ENCODE measurements at regions not wholly inside any gene's neighbourhood (a gene's known extent, or its start where the extent isn't known, plus 50 kb on each side); places are given as distances from the start of the nearest gene placed in this dataset.

DNA sequence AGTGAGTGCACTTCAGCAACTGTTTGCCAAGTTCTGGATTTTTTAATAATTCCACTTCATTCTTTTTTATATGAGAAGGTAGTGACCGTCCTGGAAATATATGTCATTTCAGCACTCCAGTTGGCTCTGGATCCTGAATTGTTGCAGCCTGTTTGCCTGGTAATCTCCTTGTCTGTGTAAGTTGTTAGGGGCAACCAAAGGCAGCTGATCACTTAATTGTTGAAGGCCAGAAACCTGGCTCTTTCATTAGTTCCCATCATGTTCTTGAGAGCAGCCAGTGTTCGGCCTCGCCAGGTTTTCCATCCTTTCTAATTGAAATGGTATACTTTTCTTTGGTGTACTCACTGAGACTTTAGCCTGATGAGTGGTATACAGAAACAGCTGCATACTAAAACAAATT lies 168.6 kb downstream of the SOX2 start:
- Mint-ChIP-seq H3K27me3 (no peaks in the 10 kb centered on the region), H3K4me1 (no peaks in the 10 kb centered on the region), H3K27ac (no peak overlapping the region), H3K9me3 (ENCODE audit: low read depth) (no peaks in the 10 kb centered on the region), H3K36me3 (no peaks in the 10 kb centered on the region), H3K4me3 (no peak overlapping the region)
- ATAC-seq = no peak
- CTCF ChIA-PET = no interaction called here
- DNase-seq = no peak

DNA sequence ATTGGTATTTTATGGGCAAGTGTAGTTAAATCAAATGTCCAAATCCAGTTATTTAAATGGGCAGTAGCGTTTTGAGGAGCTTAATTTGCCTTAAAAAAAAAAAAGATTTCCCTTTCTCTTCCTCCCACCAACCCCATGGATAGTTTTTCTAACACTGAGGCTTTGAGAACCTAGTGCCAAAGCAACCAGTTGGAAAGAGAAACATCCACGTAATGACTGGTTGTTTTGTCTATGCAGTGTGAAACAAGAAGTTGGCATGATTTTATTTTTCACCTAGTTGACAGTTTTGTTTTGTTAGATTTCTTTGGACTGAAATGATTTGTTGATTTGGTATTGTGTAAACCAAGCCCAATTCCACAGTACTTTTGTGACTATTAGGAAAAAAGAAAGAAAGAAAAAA lies 170.0 kb downstream of the SOX2 start:
- DNase-seq (no peak), ATAC-seq (no peak)
- Mint-ChIP-seq H3K9me3 (ENCODE audit: low read depth) (no peaks in the 10 kb centered on the region), H3K36me3 (no peaks in the 10 kb centered on the region), H3K4me1 (no peaks in the 10 kb centered on the region), H3K27me3 (no peaks in the 10 kb centered on the region), H3K27ac (no peak overlapping the region), H3K4me3 (no peak overlapping the region)
- CTCF ChIA-PET = no interaction called here

DNA sequence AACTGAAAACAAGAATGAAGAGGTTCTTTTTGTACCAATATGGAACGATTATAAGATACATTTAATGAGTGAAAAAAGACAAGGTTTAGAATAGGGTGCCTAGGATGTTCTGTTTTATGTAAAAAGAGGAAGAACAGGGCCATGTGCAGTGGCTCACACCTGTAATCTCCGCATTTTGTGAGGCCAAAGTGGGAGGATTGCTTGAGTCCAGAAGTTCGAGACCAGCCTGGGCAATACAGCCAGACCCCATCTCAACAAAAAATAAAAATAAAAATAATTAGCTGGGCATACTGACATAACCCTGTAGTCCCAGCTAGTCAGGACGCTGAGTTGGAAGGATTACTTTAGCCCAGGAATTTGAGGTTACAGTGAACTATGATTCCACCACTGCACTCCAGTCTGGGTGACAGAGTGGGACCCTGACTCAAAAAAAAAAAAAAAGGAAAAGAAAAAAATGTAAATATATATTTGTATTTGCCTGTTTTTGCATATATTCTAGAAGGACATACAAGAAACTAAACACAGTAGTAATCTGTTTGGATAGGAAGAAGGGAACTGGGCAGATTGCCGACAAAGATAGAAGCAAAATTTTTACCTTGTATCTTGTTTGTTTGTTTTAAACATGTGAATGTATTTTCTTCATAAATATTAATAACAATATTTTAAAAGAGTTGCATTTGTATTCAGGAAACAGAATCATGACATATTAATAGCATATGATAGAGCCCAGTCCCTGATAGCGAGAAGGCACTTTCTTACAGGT lies 174.3 kb downstream of the SOX2 start:
- CTCF ChIA-PET = no interaction called here
- H3K9me3 Mint-ChIP-seq (ENCODE audit: low read depth) = no peaks in the 10 kb centered on the region
- H3K36me3 Mint-ChIP-seq = no peaks in the 10 kb centered on the region
- no peak overlapping the region for H3K27ac Mint-ChIP-seq
- H3K27me3 Mint-ChIP-seq = no peaks in the 10 kb centered on the region
- no peak for DNase-seq
- H3K4me3 Mint-ChIP-seq = no peak overlapping the region
- no peaks in the 10 kb centered on the region for H3K4me1 Mint-ChIP-seq
- no peak for ATAC-seq

DNA sequence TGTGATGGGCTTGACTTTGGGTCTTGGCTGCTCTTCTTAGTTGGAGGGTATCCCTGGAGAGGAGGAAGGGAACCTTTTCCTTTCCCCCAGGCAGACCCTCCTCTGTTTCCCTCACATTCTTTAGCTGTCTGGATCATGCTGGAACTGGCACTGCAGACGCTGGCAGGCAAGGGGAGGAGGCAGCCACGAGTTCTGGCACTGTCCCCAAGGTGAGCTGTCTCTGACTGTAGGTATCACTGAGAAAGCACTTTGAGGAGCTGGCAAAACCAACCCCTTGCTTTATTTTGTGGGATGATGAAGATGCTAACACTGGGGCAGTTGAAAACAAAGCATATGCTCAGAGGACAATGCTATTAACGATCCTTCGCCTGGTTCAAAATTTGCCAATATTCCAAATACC lies 175.0 kb downstream of the SOX2 start:
- CTCF ChIA-PET = no interaction called here
- Mint-ChIP-seq H3K9me3 (ENCODE audit: low read depth) (no peaks in the 10 kb centered on the region), H3K27ac (no peak overlapping the region), H3K4me1 (no peaks in the 10 kb centered on the region), H3K4me3 (no peak overlapping the region), H3K27me3 (no peaks in the 10 kb centered on the region), H3K36me3 (no peaks in the 10 kb centered on the region)
- DNase-seq (no peak), ATAC-seq (no peak)

DNA sequence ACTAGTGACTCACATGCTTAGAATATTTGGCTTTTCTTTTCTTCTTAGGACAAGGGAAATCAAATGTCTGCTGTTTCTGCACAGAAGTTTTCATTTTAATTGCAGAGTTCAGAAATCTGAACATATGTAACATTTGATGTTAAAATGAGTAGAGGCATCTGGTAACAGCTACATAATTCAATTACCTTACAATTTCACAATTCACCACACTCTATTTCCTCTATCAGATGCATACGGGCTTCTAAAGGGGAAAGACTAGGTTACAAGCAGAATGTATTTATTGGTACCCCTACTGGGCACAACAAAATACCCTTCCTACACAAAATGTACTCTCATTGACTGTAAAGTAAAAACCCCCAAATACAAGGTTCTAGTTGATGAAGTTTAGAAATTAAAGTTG lies 176.0 kb downstream of the SOX2 start:
- Mint-ChIP-seq H3K4me3 (no peak overlapping the region), H3K27ac (no peak overlapping the region), H3K9me3 (ENCODE audit: low read depth) (no peaks in the 10 kb centered on the region), H3K4me1 (no peaks in the 10 kb centered on the region), H3K27me3 (no peaks in the 10 kb centered on the region), H3K36me3 (no peaks in the 10 kb centered on the region)
- DNase-seq = no peak
- ATAC-seq = no peak
- CTCF ChIA-PET = no interaction called here

DNA sequence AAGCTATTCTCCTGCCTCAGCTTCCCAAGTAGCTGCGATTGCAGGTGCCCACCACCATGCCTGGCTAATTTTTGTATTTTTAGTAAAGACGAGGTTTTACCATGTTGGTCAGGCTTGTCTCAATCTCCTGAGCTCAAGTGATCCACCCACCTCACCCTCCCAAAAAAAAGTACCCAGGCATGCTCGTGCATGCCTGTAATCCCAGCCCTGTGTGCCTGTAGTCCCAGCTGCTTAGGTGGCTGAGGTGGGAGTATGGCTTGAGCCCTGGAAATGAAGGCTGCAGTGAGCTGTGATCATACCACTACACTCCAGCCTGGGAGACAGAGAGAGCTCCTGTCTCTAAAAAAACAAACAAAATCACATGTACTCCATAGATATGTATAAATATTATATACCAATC lies 176.5 kb downstream of the SOX2 start:
- no peak for ATAC-seq

DNA sequence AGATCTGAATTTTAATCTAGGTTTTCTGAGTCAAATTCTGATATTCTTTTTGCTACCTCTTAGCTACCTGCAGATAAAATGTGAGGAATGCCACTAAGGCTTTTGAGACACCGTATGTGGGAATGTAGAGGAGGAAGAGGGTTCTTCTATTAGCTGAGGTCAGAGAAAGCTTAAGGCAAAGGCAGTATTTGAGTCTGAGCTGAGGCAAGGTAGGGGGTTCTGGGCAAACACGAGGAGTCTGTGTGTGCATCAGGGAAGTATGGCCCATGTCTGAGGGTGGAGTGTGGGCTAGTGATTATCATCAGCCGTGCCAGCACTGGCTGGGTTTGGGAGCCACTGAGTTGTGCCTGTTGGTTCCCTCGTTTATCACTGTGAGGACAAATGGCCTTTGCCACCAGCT lies 181.1 kb downstream of the SOX2 start:
- ATAC-seq = no peak
- CTCF ChIA-PET = no interaction called here
- no peak for DNase-seq
- H3K27me3 Mint-ChIP-seq = no peaks in the 10 kb centered on the region
- no peak overlapping the region for H3K27ac Mint-ChIP-seq
- H3K4me1 Mint-ChIP-seq = no peaks in the 10 kb centered on the region
- no peaks in the 10 kb centered on the region for H3K9me3 Mint-ChIP-seq (ENCODE audit: low read depth)
- H3K4me3 Mint-ChIP-seq = no peak overlapping the region
- no peaks in the 10 kb centered on the region for H3K36me3 Mint-ChIP-seq

More for the DNA sequence above, 176.5 kb downstream of the SOX2 start:
- Mint-ChIP-seq H3K4me3 (no peak overlapping the region), H3K27ac (no peak overlapping the region), H3K27me3 (no peaks in the 10 kb centered on the region), H3K36me3 (no peaks in the 10 kb centered on the region), H3K9me3 (ENCODE audit: low read depth) (no peaks in the 10 kb centered on the region), H3K4me1 (no peaks in the 10 kb centered on the region)
- DNase-seq = no peak
- CTCF ChIA-PET = no interaction called here

DNA sequence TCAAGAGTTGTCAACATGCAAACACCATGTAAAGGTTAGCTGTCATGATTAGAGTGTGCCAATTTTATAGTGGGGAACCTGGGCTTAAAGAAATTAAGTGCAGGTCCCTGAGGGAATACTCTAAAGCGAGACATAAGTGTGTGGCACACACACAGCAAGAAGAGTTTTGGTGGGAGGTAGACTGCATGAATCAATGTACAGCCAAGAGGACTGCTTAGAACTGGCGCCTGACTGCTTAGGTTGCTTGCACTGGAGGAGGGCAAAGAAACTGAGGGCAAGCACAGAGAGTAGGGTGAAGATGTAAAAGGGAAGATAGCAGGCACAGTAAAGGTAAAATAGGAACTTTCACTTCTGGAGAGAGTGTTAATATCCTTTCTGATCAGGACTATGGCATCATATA lies 184.9 kb downstream of the SOX2 start:
- no peaks in the 10 kb centered on the region for H3K9me3 Mint-ChIP-seq (ENCODE audit: low read depth)
- H3K27me3 Mint-ChIP-seq = no peaks in the 10 kb centered on the region
- H3K27ac Mint-ChIP-seq = no peak overlapping the region
- H3K36me3 Mint-ChIP-seq = no peaks in the 10 kb centered on the region
- H3K4me1 Mint-ChIP-seq = no peaks in the 10 kb centered on the region
- ATAC-seq (no peak), DNase-seq (no peak)
- no peak overlapping the region for H3K4me3 Mint-ChIP-seq
- CTCF ChIA-PET = no interaction called here

DNA sequence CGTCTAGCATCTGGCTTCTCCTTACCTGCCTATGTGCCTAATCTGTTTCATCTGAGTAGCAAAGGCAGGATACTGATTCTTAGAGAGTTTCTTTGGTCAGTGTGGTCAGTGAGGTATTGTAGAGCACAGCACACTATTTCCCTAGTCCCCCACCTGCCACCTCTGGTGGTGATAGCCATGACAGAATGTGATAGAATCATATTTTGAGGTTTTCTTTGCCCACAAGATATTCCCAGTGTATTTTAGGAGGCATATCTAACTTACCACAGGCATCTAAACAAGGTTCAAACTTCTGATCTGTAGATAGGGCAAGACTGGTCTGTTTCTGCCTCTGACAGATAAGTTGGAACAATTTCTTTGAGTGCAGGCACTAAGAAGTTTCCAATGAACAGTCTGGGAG lies 188.0 kb downstream of the SOX2 start:
- CTCF ChIA-PET = no interaction called here
- no peaks in the 10 kb centered on the region for H3K4me1 Mint-ChIP-seq
- DNase-seq (no peak), ATAC-seq (no peak)
- H3K27me3 Mint-ChIP-seq = no peaks in the 10 kb centered on the region
- no peak overlapping the region for H3K27ac Mint-ChIP-seq
- H3K36me3 Mint-ChIP-seq = no peaks in the 10 kb centered on the region
- H3K9me3 Mint-ChIP-seq (ENCODE audit: low read depth) = no peaks in the 10 kb centered on the region
- no peak overlapping the region for H3K4me3 Mint-ChIP-seq

DNA sequence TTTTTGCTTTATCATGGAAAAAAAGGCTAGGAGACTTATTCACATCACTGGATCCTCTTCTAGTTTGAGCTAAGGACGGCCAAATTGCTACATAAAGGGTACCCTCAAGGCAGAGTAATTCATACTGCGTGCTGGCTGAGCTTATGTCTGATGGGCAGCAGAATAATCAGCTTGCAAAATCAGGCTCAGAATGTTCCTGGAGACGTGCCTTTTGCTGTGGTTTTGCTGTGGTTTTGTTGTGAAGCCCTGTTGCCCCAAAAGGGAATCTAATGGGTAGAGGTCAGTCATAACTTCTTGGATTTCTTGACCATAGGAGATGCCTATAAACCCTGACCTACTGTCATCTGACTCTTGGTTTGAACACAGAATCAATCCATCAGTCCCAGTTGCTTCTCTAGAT lies 189.9 kb downstream of the SOX2 start:
- Mint-ChIP-seq H3K27me3 (no peaks in the 10 kb centered on the region), H3K4me3 (no peak overlapping the region), H3K4me1 (no peaks in the 10 kb centered on the region)

DNA sequence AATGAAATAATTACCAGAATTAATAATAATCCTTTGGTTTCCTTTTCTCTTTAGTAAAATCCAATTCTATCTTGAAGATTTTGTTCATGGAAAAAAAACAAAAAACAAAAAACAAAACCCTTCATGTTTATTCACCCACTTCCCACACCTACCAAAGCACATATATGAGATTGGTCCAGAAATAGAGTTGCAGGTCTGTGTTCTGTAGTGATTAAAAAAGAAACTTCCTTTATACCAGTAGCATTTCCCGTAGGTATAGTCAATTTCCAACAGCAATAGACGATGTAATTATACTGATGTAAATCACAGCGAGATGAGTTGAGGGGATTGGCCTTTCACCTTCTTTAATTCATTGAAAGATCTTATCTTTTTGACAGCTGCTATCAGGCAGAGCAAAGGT lies 194.6 kb downstream of the SOX2 start:
- no peak for DNase-seq
- ATAC-seq = no peak
- Mint-ChIP-seq H3K27me3 (no peaks in the 10 kb centered on the region), H3K4me1 (no peaks in the 10 kb centered on the region), H3K4me3 (no peak overlapping the region), H3K36me3 (no peaks in the 10 kb centered on the region), H3K27ac (no peak overlapping the region), H3K9me3 (ENCODE audit: low read depth) (no peaks in the 10 kb centered on the region)
- CTCF ChIA-PET = no interaction called here

More for the DNA sequence above, 189.9 kb downstream of the SOX2 start:
- no peaks in the 10 kb centered on the region for H3K36me3 Mint-ChIP-seq
- DNase-seq (no peak), ATAC-seq (no peak)
- no peak overlapping the region for H3K27ac Mint-ChIP-seq
- CTCF ChIA-PET = no interaction called here
- no peaks in the 10 kb centered on the region for H3K9me3 Mint-ChIP-seq (ENCODE audit: low read depth)

DNA sequence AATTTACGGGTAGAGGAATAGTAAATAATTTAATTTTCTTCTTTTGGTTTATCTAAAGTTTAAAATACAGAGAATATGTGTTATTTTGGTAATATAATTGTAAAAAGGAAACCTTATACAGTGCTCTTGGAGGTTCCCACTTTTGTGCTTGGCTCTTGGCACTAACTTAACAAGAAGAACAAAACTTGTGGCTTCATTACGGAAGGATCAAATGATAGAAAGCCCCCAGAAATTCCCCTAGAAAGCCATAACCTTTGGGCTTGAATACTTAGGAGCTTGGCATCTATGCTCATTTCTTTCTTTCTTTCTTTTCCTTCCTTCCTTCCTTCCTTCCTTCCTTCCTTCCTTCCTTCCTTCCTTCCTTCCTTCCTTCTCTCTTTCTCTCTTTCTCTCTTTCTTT lies 197.5 kb downstream of the SOX2 start:
- no peak overlapping the region for H3K27ac Mint-ChIP-seq
- no peak overlapping the region for H3K4me3 Mint-ChIP-seq
- DNase-seq = no peak
- no peak for ATAC-seq
- H3K36me3 Mint-ChIP-seq = no peaks in the 10 kb centered on the region
- CTCF ChIA-PET = no interaction called here
- no peaks in the 10 kb centered on the region for H3K27me3 Mint-ChIP-seq
- H3K9me3 Mint-ChIP-seq (ENCODE audit: low read depth) = no peaks in the 10 kb centered on the region
- no peaks in the 10 kb centered on the region for H3K4me1 Mint-ChIP-seq

DNA sequence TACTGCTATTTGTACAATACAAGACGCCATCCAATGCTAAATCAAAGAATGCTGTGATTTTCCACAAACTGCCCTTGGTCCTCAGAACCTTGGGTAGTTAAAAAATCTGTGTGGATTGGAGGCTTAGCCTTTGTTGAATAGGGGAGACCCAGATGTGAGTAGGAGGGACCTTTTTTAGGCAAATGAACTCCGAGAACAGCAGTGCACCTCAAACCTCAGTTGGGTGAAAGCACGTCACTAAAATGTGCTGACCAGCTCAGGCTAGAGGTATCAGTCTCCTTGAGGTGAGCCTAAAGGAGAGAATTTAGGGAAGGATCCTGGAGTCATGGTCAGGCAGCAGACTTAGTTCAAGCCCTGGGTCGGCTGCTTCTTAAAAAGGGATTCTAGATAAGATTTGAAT lies 200.7 kb downstream of the SOX2 start:
- ATAC-seq (no peak), DNase-seq (no peak)
- no peak overlapping the region for H3K4me3 Mint-ChIP-seq
- no peaks in the 10 kb centered on the region for H3K9me3 Mint-ChIP-seq (ENCODE audit: low read depth)
- H3K27me3 Mint-ChIP-seq = no peaks in the 10 kb centered on the region
- no peak overlapping the region for H3K27ac Mint-ChIP-seq
- no peaks in the 10 kb centered on the region for H3K4me1 Mint-ChIP-seq
- CTCF ChIA-PET = no interaction called here
- H3K36me3 Mint-ChIP-seq = no peaks in the 10 kb centered on the region

DNA sequence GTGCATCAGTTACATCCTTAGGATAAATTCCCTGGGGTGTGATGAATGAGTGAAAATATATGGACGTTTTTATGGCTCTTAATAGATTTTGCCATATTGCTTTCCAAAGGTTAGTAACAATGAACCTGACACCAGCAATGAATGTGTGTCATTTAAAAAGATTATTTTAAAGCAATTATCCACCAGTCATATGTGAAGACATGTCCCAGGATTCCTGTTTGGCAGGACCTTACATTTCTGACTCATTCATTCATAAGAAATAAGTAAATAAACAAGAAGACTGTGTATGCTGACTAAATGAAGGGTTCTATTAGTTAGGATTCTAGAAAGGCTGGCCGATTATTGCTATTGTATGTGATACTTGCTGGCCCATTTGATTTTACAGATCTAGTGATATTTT lies 201.5 kb downstream of the SOX2 start:
- no peak for DNase-seq
- CTCF ChIA-PET = no interaction called here
- H3K9me3 Mint-ChIP-seq (ENCODE audit: low read depth) = no peaks in the 10 kb centered on the region

DNA sequence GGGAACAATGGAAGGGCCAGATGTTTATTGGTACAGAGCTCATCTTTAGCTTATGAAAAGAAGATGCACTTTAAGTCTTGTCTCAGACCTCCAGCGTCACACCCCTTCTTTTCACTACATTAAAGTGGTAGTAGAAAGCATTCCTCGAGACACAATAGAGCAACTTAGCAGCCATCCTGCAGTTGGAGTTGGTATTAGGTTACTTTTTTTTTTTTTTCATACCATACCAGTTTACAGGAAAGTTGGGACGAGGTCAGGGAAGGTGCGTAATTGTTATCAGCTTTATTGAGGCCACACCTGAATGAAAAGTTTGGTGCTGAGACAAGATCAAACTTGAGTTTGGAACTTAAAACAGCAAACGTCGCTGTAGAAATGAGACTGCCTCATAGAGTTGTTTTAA lies 203.8 kb downstream of the SOX2 start:
- no peaks in the 10 kb centered on the region for H3K36me3 Mint-ChIP-seq
- H3K27me3 Mint-ChIP-seq = no peaks in the 10 kb centered on the region
- H3K27ac Mint-ChIP-seq = no peak overlapping the region
- no peaks in the 10 kb centered on the region for H3K9me3 Mint-ChIP-seq (ENCODE audit: low read depth)
- DNase-seq (no peak), ATAC-seq (no peak)
- H3K4me1 Mint-ChIP-seq = no peaks in the 10 kb centered on the region
- CTCF ChIA-PET = no interaction called here
- no peak overlapping the region for H3K4me3 Mint-ChIP-seq

More for the DNA sequence above, 201.5 kb downstream of the SOX2 start:
- ATAC-seq = no peak
- no peak overlapping the region for H3K4me3 Mint-ChIP-seq
- H3K4me1 Mint-ChIP-seq = no peaks in the 10 kb centered on the region
- no peak overlapping the region for H3K27ac Mint-ChIP-seq
- H3K36me3 Mint-ChIP-seq = no peaks in the 10 kb centered on the region
- no peaks in the 10 kb centered on the region for H3K27me3 Mint-ChIP-seq
